H9 (cell line): ENCODE measurements at regions not wholly inside any gene's neighbourhood (a gene's known extent, or its start where the extent isn't known, plus 50 kb on each side); places are given as distances from the start of the nearest gene placed in this dataset.

Experiments used
- DNase-seq: peaks from one replicate; pipeline ENCODE4 v3.0.0-alpha.2; 2017
- H2AFZ ChIP-seq: one replicate; pipeline ENCODE4 v1.6.1; 2013; ENCODE audit warnings: mild to moderate bottlenecking, low read length, control low read depth, moderate library complexity
- H2AK5ac ChIP-seq: 2 replicates; pipeline ENCODE4 v1.6.1; 2013; ENCODE audit warnings: low read length, control low read depth, mixed read lengths; ENCODE audit not compliant: insufficient read length
- H2BK120ac ChIP-seq: one replicate; pipeline ENCODE4 v1.6.1; 2013; ENCODE audit warnings: low read depth, mild to moderate bottlenecking, low read length, control low read depth, inconsistent platforms; ENCODE audit not compliant: poor library complexity, severe bottlenecking
- H2BK12ac ChIP-seq: 2 replicates; pipeline ENCODE4 v1.6.1; 2013; ENCODE audit warnings: low read length, control low read depth, mixed read lengths, low read depth; ENCODE audit not compliant: insufficient read length
- H2BK15ac ChIP-seq: 2 replicates; pipeline ENCODE4 v1.6.1; 2013; ENCODE audit warnings: low read depth, low read length, control low read depth
- H2BK20ac ChIP-seq: one replicate; pipeline ENCODE4 v1.6.1; 2013; ENCODE audit warnings: low read depth, mild to moderate bottlenecking, low read length, control low read depth, inconsistent platforms; ENCODE audit not compliant: poor library complexity, severe bottlenecking
- H2BK5ac ChIP-seq: 2 replicates; pipeline ENCODE4 v1.6.1; 2013; ENCODE audit warnings: low read length, control low read depth, mixed read lengths; ENCODE audit not compliant: insufficient read length
- H3K14ac ChIP-seq: 2 replicates; pipeline ENCODE4 v1.6.1; 2013; ENCODE audit warnings: low read length, control low read depth; ENCODE audit not compliant: insufficient read depth
- H3K18ac ChIP-seq: 2 replicates; pipeline ENCODE4 v1.6.1; 2013; ENCODE audit warnings: low read depth, mild to moderate bottlenecking, mixed read lengths, low read length, control low read depth; ENCODE audit not compliant: insufficient read length
- H3K23ac ChIP-seq: 2 replicates; pipeline ENCODE4 v1.6.1; 2013; ENCODE audit warnings: low read length, control low read depth, mixed read lengths, low read depth; ENCODE audit not compliant: insufficient read length
- H3K23me2 ChIP-seq: 2 replicates; pipeline ENCODE4 v1.6.1; 2013; ENCODE audit warnings: low read depth, mild to moderate bottlenecking, mixed read lengths, low read length, control low read depth; ENCODE audit not compliant: insufficient read length, poor library complexity, severe bottlenecking
- H3K27ac ChIP-seq: 2 replicates; pipeline ENCODE4 v1.5.1; 2013; ENCODE audit warnings: low read length, control low read depth, mixed read lengths, low read depth; ENCODE audit not compliant: insufficient read length
- H3K27me3 ChIP-seq: 2 replicates; pipeline ENCODE4 v1.6.1; 2013; ENCODE audit warnings: low read length, control low read depth, inconsistent platforms; ENCODE audit not compliant: insufficient read depth
- H3K4ac ChIP-seq: 2 replicates; pipeline ENCODE4 v1.6.1; 2013; ENCODE audit warnings: low read depth, mild to moderate bottlenecking, control low read depth, inconsistent platforms, low read length, moderate library complexity
- H3K4me1 ChIP-seq: 2 replicates; pipeline ENCODE4 v1.6.1; 2013; ENCODE audit warnings: low read length, control low read depth, inconsistent platforms; ENCODE audit not compliant: insufficient read depth
- H3K4me2 ChIP-seq: 2 replicates; pipeline ENCODE4 v1.6.1; 2013; ENCODE audit warnings: low read length, control low read depth, mixed read lengths; ENCODE audit not compliant: insufficient read length, insufficient read depth
- H3K56ac ChIP-seq: 2 replicates; pipeline ENCODE4 v1.6.1; 2013; ENCODE audit warnings: low read depth, mild to moderate bottlenecking, mixed read lengths, low read length, control low read depth; ENCODE audit not compliant: insufficient read length
- H3K79me1 ChIP-seq: 2 replicates; pipeline ENCODE4 v1.6.1; 2013; ENCODE audit warnings: low read depth, mild to moderate bottlenecking, moderate library complexity, low read length, control low read depth, inconsistent platforms; ENCODE audit not compliant: insufficient read depth, poor library complexity, severe bottlenecking
- H3K79me2 ChIP-seq: 2 replicates; pipeline ENCODE4 v1.6.1; 2013; ENCODE audit warnings: low read length, control low read depth, inconsistent platforms; ENCODE audit not compliant: insufficient read depth
- H3K9ac ChIP-seq: 2 replicates; pipeline ENCODE4 v1.6.1; 2013; ENCODE audit warnings: low read length, control low read depth, mixed read lengths; ENCODE audit not compliant: insufficient read length; ENCODE audit errors: extremely low read depth
- H3K9me3 ChIP-seq: one replicate; pipeline ENCODE4 v1.6.1; 2013; ENCODE audit warnings: low read depth, low read length, inconsistent platforms; ENCODE audit not compliant: control insufficient read depth
- H3T11ph ChIP-seq: one replicate; pipeline ENCODE4 v1.6.1; 2013; ENCODE audit warnings: mild to moderate bottlenecking, low read length, control low read depth, inconsistent platforms
- H4K20me1 ChIP-seq: one replicate; pipeline ENCODE4 v1.6.1; 2013; ENCODE audit not compliant: control insufficient read depth, insufficient read length, insufficient read depth
- H4K5ac ChIP-seq: 2 replicates; pipeline ENCODE4 v1.6.1; 2013; ENCODE audit warnings: low read depth, mild to moderate bottlenecking, mixed read lengths, low read length, control low read depth; ENCODE audit not compliant: insufficient read length
- H4K8ac ChIP-seq: replicated peaks from 2 replicates; pipeline ENCODE4 v1.6.1; 2013; ENCODE audit warnings: low read length, control low read depth, mixed read lengths, low read depth; ENCODE audit not compliant: insufficient read length
- H4K91ac ChIP-seq: 2 replicates; pipeline ENCODE4 v1.6.1; 2013; ENCODE audit warnings: low read depth, mild to moderate bottlenecking, moderate library complexity, mixed read lengths, low read length, control low read depth; ENCODE audit not compliant: insufficient read length
- H3K27ac Mint-ChIP-seq, 3 experiments: 2 replicates in 2 of 3; 3 replicates in 1 of 3; pipeline ENCODE4 v1.8.0; 2020 to 2021; ENCODE audit warnings: mixed read lengths in 3 of 3, mild to moderate bottlenecking in 1 of 3, moderate library complexity in 1 of 3
- H3K27me3 Mint-ChIP-seq: 2 replicates; pipeline ENCODE4 v1.8.0; 2021; ENCODE audit warnings: low read depth, mild to moderate bottlenecking, moderate library complexity, mixed read lengths
- H3K36me3 Mint-ChIP-seq, 3 experiments: 2 replicates in 2 of 3; 3 replicates in 1 of 3; pipeline ENCODE4 v1.8.0; 2020 to 2021; ENCODE audit warnings: low read depth in 3 of 3, mixed read lengths in 3 of 3; ENCODE audit not compliant: insufficient read depth in 1 of 3
- H3K4me1 Mint-ChIP-seq, 2 experiments: 2 replicates each; pipeline ENCODE4 v1.8.0; 2020; ENCODE audit warnings: mixed read lengths in 2 of 2
- H3K4me3 Mint-ChIP-seq, 2 experiments: 2 replicates in 1 of 2; 3 replicates in 1 of 2; pipeline ENCODE4 v1.8.0; 2020 to 2021; ENCODE audit warnings: mild to moderate bottlenecking in 2 of 2, mixed read lengths in 2 of 2, moderate library complexity in 1 of 2
- H3K9me3 Mint-ChIP-seq, 2 experiments: 2 replicates in 1 of 2; 3 replicates in 1 of 2; pipeline ENCODE4 v1.8.0; 2020; ENCODE audit warnings: mild to moderate bottlenecking in 2 of 2, mixed read lengths in 2 of 2, moderate library complexity in 1 of 2
- WGBS: extraction: QIAGEN DNeasy Blood & Tissue Kit; methylation state at CpG from one replicate; pipeline ENCODE4 v1.1.7; 2013; ENCODE audit warnings: missing lambda C conversion rate, low lambda C conversion rate, mixed read lengths; ENCODE audit not compliant: insufficient read length; ENCODE audit errors: extremely low coverage; 5-methylcytosine and 5-hydroxymethylcytosine counted together
- TF ChIP-seq, protein P1 (sequence below): fragments of 200-600 bp; sonication (generic); conservative IDR thresholded peaks from 3 replicates; pipeline ENCODE4 v1.8.0; 2021; ENCODE audit warnings: antibody characterized with exemption, mild to moderate bottlenecking

- H3K4me3 Mint-ChIP-seq = no peak overlapping the region
- Histone ChIP-seq H3K79me1 (no peaks in the 10 kb centered on the region), H3K14ac (no peak overlapping the region; the same call in 1 of the 2 replicates), H3K27me3 (no peaks in the 10 kb centered on the region), H3K4me1 (no peaks in the 10 kb centered on the region), H3K18ac (no peak overlapping the region), H3K56ac (no peak overlapping the region), H3K9me3 (no peaks in the 10 kb centered on the region), H2AFZ (no peak overlapping the region), H2BK120ac (no peak overlapping the region), H2BK20ac (no peak overlapping the region), H3T11ph (no peak overlapping the region), H3K4ac (no peak overlapping the region), H2AK5ac (no peak overlapping the region), H3K9ac (no peak overlapping the region), H3K27ac (no peak overlapping the region), H3K23ac (no peak overlapping the region), H3K79me2 (no peaks in the 10 kb centered on the region), H4K91ac (no peak overlapping the region), H4K20me1 (no peaks in the 10 kb centered on the region), H2BK5ac (no peak overlapping the region), H3K23me2 (no peaks in the 10 kb centered on the region), H4K5ac (no peak overlapping the region), H4K8ac (no peak overlapping the region), H2BK12ac (no peak overlapping the region), H2BK15ac (no peak overlapping the region), H3K4me2 (no peak overlapping the region)
- no peak for DNase-seq
- no peaks in the 10 kb centered on the region for H3K9me3 Mint-ChIP-seq
- TF ChIP-seq, protein P1, sequence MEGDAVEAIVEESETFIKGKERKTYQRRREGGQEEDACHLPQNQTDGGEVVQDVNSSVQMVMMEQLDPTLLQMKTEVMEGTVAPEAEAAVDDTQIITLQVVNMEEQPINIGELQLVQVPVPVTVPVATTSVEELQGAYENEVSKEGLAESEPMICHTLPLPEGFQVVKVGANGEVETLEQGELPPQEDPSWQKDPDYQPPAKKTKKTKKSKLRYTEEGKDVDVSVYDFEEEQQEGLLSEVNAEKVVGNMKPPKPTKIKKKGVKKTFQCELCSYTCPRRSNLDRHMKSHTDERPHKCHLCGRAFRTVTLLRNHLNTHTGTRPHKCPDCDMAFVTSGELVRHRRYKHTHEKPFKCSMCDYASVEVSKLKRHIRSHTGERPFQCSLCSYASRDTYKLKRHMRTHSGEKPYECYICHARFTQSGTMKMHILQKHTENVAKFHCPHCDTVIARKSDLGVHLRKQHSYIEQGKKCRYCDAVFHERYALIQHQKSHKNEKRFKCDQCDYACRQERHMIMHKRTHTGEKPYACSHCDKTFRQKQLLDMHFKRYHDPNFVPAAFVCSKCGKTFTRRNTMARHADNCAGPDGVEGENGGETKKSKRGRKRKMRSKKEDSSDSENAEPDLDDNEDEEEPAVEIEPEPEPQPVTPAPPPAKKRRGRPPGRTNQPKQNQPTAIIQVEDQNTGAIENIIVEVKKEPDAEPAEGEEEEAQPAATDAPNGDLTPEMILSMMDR = no peak
- no CpG with 5 or more reads among the region's 6 CpGs for WGBS
- H3K36me3 Mint-ChIP-seq = no peaks in the 10 kb centered on the region; a peak in 1 of 7 replicates
- peak overlapping the region in 1 of 3 experiments; percentile 41; a peak in 2 of 7 replicates for H3K27ac Mint-ChIP-seq
- H3K4me1 Mint-ChIP-seq = peaks cover under 1 to 4% of the 10 kb centered on the region in 2 experiments; a peak in 3 of 4 replicates
- H3K27me3 Mint-ChIP-seq = peaks cover 3% of the 10 kb centered on the region
Measured at GRCh38 chr20:52318651-52319050, 127.1 kb upstream of the ZFP64 start.
